H1 (cell line): ENCODE measurements at regions not wholly inside any gene's neighbourhood (a gene's known extent, or its start where the extent isn't known, plus 50 kb on each side); places are given as distances from the start of the nearest gene placed in this dataset.

ENCODE experiments used
- FOSL1 ChIP-seq: IDR thresholded peaks from 2 replicates; pipeline ENCODE4 v1.6.1; 2011; ENCODE audit warnings: mild to moderate bottlenecking, low read depth, low read length, moderate library complexity; ENCODE audit not compliant: insufficient read depth
- GTF2F1 ChIP-seq: IDR thresholded peaks from 2 replicates; pipeline ENCODE4 v1.6.1; 2012; ENCODE audit warnings: low read depth, low read length, improper control_type of control experiment, borderline replicate concordance
- MAX ChIP-seq: IDR thresholded peaks from 2 replicates; pipeline ENCODE4 v1.6.1; 2012; ENCODE audit warnings: inconsistent platforms
- NRF1 ChIP-seq: IDR thresholded peaks from 2 replicates; pipeline ENCODE4 v1.6.1; 2011; ENCODE audit warnings: mild to moderate bottlenecking, low read depth, low read length, improper control_type of control experiment
- SP4 ChIP-seq: IDR thresholded peaks from 2 replicates; pipeline ENCODE4 v1.6.1; 2012; ENCODE audit warnings: low read length, inconsistent platforms
- SRF ChIP-seq: IDR thresholded peaks from 2 replicates; pipeline ENCODE4 v1.6.1; 2011; ENCODE audit warnings: mild to moderate bottlenecking, low read depth, low read length, moderate library complexity

- TF ChIP-seq SP4 (no peak), FOSL1 (no peak), NRF1 (no peak), SRF (no peak), GTF2F1 (no peak), MAX (no peak)
These were observed 234.0 kb downstream of the SNX13 start (continued) for GRCh38 chr7:17706275-17706674.
